ENCODE measurements at regions not wholly inside any gene's neighbourhood (a gene's known extent, or its start where the extent isn't known, plus 50 kb on each side); places are given as distances from the start of the nearest gene placed in this dataset.

DNA sequence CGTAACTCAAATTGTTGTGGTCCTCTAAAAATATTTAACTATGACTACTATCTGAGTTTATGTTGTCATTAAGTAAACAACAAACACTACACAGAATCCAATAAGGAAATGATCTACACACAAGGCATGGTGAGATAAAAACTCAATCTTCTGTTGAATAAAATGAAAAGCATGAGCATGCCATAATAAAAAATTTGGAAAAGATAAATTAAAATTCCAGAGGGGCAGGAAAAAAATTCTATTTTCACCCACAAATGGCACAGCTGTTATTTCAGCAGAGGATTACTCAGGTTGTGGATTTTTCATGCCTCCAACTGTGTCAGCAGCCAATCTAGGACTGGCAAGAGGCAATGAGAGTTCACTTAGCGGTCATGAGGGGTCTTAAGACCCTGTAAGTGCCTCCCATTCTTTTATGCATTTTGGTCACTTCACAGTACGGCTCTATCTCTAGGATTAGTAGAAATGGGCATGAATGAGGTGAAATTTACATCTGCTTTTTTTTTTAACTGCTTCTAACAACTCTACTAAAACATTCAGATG is 639.8 kb upstream of the DIPK2B start:
- Mint-ChIP-seq H3K27me3 (ENCODE audit: low read depth, poor library complexity) (no peaks in the 10 kb centered on the region), H3K9me3 (peaks cover 58% of the 10 kb centered on the region), H3K36me3 (ENCODE audit: low read depth) (peaks cover 57% of the 10 kb centered on the region), H3K4me1 (no peaks in the 10 kb centered on the region), H3K27ac (no peak overlapping the region), H3K4me3 (no peak overlapping the region)
- TF ChIP-seq, protein P1, sequence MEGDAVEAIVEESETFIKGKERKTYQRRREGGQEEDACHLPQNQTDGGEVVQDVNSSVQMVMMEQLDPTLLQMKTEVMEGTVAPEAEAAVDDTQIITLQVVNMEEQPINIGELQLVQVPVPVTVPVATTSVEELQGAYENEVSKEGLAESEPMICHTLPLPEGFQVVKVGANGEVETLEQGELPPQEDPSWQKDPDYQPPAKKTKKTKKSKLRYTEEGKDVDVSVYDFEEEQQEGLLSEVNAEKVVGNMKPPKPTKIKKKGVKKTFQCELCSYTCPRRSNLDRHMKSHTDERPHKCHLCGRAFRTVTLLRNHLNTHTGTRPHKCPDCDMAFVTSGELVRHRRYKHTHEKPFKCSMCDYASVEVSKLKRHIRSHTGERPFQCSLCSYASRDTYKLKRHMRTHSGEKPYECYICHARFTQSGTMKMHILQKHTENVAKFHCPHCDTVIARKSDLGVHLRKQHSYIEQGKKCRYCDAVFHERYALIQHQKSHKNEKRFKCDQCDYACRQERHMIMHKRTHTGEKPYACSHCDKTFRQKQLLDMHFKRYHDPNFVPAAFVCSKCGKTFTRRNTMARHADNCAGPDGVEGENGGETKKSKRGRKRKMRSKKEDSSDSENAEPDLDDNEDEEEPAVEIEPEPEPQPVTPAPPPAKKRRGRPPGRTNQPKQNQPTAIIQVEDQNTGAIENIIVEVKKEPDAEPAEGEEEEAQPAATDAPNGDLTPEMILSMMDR (IDR thresholded peaks at IDR 0.05): no peak
- DNase-seq: no peak

DNA sequence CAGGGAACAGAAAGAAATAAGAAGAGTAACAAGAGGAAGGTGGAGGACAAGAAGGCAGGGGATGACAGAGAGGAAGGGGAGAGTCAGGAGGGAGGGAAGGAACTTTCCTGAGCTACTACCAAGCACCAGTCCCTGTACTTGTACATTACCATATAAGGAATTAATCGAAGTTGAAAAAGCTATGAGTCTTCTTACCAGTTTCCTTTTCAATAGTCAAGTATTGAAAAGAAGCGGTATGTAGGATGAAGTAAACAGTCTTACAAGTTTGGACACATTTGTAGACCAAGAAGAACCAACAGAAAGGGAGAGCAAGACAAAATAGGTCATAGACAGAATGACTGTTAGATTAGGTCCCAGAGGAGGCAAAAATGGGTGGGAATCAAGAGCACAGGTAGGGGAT is 629.7 kb upstream of the DIPK2B start:
- no peak overlapping the region for H3K4me3 Mint-ChIP-seq
- TF ChIP-seq, protein P1 (IDR thresholded peaks at IDR 0.05): no peak
- H3K36me3 Mint-ChIP-seq (ENCODE audit: low read depth): peaks cover 28% of the 10 kb centered on the region
- no peak for DNase-seq
- no peaks in the 10 kb centered on the region for H3K27me3 Mint-ChIP-seq (ENCODE audit: low read depth, poor library complexity)
- H3K9me3 Mint-ChIP-seq: peaks cover 43% of the 10 kb centered on the region
- no peak overlapping the region for H3K27ac Mint-ChIP-seq
- peaks cover 14% of the 10 kb centered on the region for H3K4me1 Mint-ChIP-seq

DNA sequence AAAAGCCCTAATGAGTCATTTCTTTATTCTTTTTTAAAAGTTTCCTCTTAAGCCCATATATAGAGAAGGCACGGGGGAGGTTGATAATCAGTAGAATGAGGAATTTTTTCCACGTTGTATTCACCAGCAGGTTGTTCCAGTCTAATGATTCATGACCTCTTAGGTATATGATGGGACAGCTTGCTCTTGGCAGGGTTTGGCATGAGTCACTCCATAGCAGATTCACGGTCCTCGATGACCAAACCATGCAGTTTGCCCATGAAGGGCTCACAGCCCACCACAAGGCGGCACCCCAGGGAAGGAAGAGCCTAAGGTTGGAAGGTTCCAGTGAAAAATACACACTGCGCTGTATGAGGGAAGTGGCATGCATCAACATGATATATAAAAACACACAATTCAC is 623.8 kb upstream of the DIPK2B start:
- no peak overlapping the region for H3K27ac Mint-ChIP-seq
- no peaks in the 10 kb centered on the region for H3K27me3 Mint-ChIP-seq (ENCODE audit: low read depth, poor library complexity)
- DNase-seq: no peak
- peaks cover 37% of the 10 kb centered on the region for H3K36me3 Mint-ChIP-seq (ENCODE audit: low read depth)
- peaks cover 42% of the 10 kb centered on the region for H3K9me3 Mint-ChIP-seq
- no peaks in the 10 kb centered on the region for H3K4me1 Mint-ChIP-seq
- H3K4me3 Mint-ChIP-seq: no peak overlapping the region
- TF ChIP-seq, protein P1 (IDR thresholded peaks at IDR 0.05): no peak

DNA sequence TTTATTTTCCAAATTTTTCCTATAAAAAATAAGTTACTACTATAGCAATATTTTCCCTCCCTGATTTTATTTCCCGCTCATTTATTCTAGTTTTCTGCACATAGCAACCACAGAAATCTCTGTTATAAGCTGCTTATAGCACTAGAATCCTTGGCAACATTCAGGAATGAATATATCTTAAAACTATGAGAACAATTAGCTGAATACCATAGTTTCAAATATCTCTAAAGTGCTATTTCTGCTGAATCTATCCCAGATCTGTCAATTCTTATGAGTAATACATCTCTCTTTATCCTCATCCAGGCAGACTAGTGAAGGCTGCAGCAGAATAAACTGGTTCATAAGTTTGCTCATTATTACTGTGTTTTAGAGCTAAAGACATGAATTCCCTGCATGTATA is 622.9 kb upstream of the DIPK2B start:
- TF ChIP-seq, protein P1 (IDR thresholded peaks at IDR 0.05): no peak
- Mint-ChIP-seq H3K4me1 (no peaks in the 10 kb centered on the region), H3K27me3 (ENCODE audit: low read depth, poor library complexity) (no peaks in the 10 kb centered on the region), H3K4me3 (no peak overlapping the region), H3K36me3 (ENCODE audit: low read depth) (peaks cover 43% of the 10 kb centered on the region), H3K27ac (no peak overlapping the region), H3K9me3 (peaks cover 43% of the 10 kb centered on the region)
- DNase-seq: no peak

DNA sequence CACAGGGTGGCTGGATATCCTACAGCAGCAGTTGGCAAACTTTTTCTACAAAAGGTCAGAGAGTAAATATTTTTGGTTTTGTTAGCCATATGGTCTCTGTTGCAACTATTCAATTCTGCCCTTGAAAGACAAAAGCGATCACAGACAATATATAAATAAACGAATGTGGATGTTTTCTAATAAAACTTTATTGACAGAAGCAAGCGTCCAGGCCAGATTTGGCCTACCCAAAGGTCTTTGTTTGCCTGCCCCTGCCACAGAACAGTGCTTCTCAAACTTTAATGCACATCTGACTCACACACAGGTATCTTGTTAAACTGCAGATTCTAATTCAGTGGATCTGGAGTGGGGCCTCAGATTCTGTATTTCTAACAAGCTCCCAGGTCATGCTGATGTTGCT is 621.4 kb upstream of the DIPK2B start:
- Mint-ChIP-seq H3K4me1 (no peaks in the 10 kb centered on the region), H3K27ac (no peak overlapping the region), H3K27me3 (ENCODE audit: low read depth, poor library complexity) (no peaks in the 10 kb centered on the region), H3K4me3 (no peak overlapping the region), H3K9me3 (peaks cover 49% of the 10 kb centered on the region), H3K36me3 (ENCODE audit: low read depth) (peaks cover 51% of the 10 kb centered on the region)
- no peak for DNase-seq
- TF ChIP-seq, protein P1 (IDR thresholded peaks at IDR 0.05): no peak

DNA sequence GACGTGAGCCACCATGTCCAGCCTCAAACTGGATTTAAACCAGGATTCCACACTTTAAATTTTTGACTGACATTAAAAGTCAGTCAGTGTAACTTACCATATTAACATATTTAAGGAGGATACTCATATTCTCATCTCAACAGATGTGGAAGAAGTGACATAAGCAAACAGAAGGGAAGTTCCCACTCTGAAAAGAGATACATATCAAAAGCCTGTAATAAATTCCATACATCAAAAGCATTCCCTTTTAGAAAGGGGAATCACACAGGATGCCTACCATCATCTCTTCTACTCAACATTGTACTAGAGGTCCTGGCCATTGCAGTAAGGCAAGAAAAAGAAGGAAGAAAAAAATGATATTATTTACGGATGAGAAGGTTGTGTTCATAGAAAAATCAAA is 618.2 kb upstream of the DIPK2B start:
- Mint-ChIP-seq H3K27me3 (ENCODE audit: low read depth, poor library complexity) (no peaks in the 10 kb centered on the region), H3K4me3 (no peak overlapping the region), H3K4me1 (no peaks in the 10 kb centered on the region), H3K9me3 (peaks cover 52% of the 10 kb centered on the region), H3K27ac (no peak overlapping the region), H3K36me3 (ENCODE audit: low read depth) (peaks cover 65% of the 10 kb centered on the region)
- DNase-seq: no peak
- TF ChIP-seq, protein P1 (IDR thresholded peaks at IDR 0.05): no peak
